ENCODE measurements at regions not wholly inside any gene's neighbourhood (a gene's known extent, or its start where the extent isn't known, plus 50 kb on each side); places are given as distances from the start of the nearest gene placed in this dataset.

DNA sequence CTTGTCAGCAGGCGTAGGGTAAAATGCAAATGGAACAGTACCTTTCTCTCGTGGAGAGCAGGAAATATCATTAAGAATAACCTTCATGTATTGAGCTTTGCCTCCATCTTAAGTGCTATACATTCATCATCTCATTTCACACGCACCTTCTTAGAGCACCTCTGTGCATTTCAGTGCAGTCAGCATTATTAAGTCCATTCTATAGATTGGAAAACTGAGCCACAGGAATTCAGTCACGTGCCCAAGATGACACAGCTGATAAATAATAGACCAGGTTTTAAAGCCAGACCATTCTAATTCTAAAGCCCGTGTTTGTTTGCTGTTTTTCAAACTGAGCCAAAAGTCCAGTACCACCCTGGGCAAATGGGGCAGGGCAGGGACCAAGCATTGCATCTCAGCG lies 109.2 kb upstream of the WWC1 start:
- no peak overlapping the region for H3K27ac ChIP-seq (ENCODE audit: low read depth, low read length, poor library complexity, severe bottlenecking)
- DNase-seq (ENCODE audit: low spot score) = no peak
- no peaks in the 10 kb centered on the region; the same call in 1 of the 2 replicates for H4K20me1 ChIP-seq (ENCODE audit: insufficient read depth, low read length)
- H3K9me3 ChIP-seq (ENCODE audit: low read length) = no peaks in the 10 kb centered on the region
- ChIA-PET CTCF (ENCODE audit: unreplicated experiment) (no interaction called here), POLR2A (no interaction called here)
- TF ChIP-seq, protein P1, sequence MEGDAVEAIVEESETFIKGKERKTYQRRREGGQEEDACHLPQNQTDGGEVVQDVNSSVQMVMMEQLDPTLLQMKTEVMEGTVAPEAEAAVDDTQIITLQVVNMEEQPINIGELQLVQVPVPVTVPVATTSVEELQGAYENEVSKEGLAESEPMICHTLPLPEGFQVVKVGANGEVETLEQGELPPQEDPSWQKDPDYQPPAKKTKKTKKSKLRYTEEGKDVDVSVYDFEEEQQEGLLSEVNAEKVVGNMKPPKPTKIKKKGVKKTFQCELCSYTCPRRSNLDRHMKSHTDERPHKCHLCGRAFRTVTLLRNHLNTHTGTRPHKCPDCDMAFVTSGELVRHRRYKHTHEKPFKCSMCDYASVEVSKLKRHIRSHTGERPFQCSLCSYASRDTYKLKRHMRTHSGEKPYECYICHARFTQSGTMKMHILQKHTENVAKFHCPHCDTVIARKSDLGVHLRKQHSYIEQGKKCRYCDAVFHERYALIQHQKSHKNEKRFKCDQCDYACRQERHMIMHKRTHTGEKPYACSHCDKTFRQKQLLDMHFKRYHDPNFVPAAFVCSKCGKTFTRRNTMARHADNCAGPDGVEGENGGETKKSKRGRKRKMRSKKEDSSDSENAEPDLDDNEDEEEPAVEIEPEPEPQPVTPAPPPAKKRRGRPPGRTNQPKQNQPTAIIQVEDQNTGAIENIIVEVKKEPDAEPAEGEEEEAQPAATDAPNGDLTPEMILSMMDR (conservative IDR thresholded peaks at IDR 0.05; ENCODE audit: low read length) = no peak
- TF ChIP-seq EZH2phosphoT487 (IDR thresholded peaks at IDR 0.05; ENCODE audit: borderline replicate concordance, low read depth, low read length) = no peak
- H3K4me2 ChIP-seq (ENCODE audit: low read length) = no peak overlapping the region
- H2AFZ ChIP-seq (ENCODE audit: low read length) = no peak overlapping the region
- intact Hi-C loops (cut with micrococcal nuclease; ENCODE audit: unreplicated experiment) = no loop called here
- no peaks in the 10 kb centered on the region for H3K36me3 ChIP-seq (ENCODE audit: insufficient read depth, low read length)
- no peaks in the 10 kb centered on the region for H3K4me1 ChIP-seq (ENCODE audit: insufficient read depth, low read length, poor library complexity, severe bottlenecking)
- H3K9me2 ChIP-seq (ENCODE audit: insufficient read depth, low read length) = no peaks in the 10 kb centered on the region
- no peak overlapping the region for H3K4me3 ChIP-seq (ENCODE audit: low read depth, low read length, poor library complexity, severe bottlenecking)
- no peaks in the 10 kb centered on the region for H3K79me2 ChIP-seq (ENCODE audit: insufficient read depth, low read depth, low read length)
- no TSS peak for BruUV-seq (replicated peaks)

DNA sequence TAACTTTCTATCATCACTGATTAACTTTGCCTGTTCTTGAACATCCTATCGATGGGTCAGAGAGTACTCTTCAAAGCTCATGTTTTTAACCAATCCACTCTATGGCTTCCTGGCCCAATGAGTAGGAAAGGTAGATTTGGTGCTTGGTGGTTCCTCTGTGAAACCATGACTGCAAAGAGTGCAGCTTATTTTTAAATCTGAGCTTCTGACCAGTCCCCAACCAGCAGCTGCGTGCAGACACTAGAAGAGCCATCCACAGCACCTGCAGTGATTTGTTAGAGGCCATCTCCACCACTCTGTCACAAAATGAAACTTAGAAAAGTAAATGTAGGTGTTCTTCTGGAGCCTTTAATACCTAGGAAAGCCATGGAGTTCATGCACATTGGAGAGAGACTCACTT lies 107.3 kb upstream of the WWC1 start:
- ChIA-PET CTCF (ENCODE audit: unreplicated experiment) (no interaction called here), POLR2A (interaction anchor here (0.5 to 1.5 kb wide), 3 partner anchors 14 to 217 kb away, joined by 3 to 8 read pairs (median 4); no protein-coding TSS in a partner anchor)
- BruUV-seq (replicated peaks) = no TSS peak

More for the DNA sequence above, 107.3 kb upstream of the WWC1 start:
- Histone ChIP-seq H3K27ac (ENCODE audit: low read depth, low read length, poor library complexity, severe bottlenecking) (no peak overlapping the region), H4K20me1 (ENCODE audit: insufficient read depth, low read length) (no peaks in the 10 kb centered on the region; the same call in 1 of the 2 replicates), H3K4me3 (ENCODE audit: low read depth, low read length, poor library complexity, severe bottlenecking) (no peak overlapping the region), H3K4me1 (ENCODE audit: insufficient read depth, low read length, poor library complexity, severe bottlenecking) (no peaks in the 10 kb centered on the region), H3K9me2 (ENCODE audit: insufficient read depth, low read length) (no peaks in the 10 kb centered on the region), H3K36me3 (ENCODE audit: insufficient read depth, low read length) (no peaks in the 10 kb centered on the region), H3K79me2 (ENCODE audit: insufficient read depth, low read depth, low read length) (no peaks in the 10 kb centered on the region), H2AFZ (ENCODE audit: low read length) (no peak overlapping the region), H3K4me2 (ENCODE audit: low read length) (no peak overlapping the region), H3K9me3 (ENCODE audit: low read length) (no peaks in the 10 kb centered on the region)
- intact Hi-C loops (cut with micrococcal nuclease; ENCODE audit: unreplicated experiment) = no loop called here
- no peak for TF ChIP-seq EZH2phosphoT487 (IDR thresholded peaks at IDR 0.05; ENCODE audit: borderline replicate concordance, low read depth, low read length)
- TF ChIP-seq, protein P1 (conservative IDR thresholded peaks at IDR 0.05; ENCODE audit: low read length) = no peak
- DNase-seq (ENCODE audit: low spot score) = no peak
